Esophagus muscularis mucosa (tissue), 4 donors: ENCODE measurements at regions not wholly inside any gene's neighbourhood (a gene's known extent, or its start where the extent isn't known, plus 50 kb on each side); places are given as distances from the start of the nearest gene placed in this dataset.

Source experiments
- CTCF ChIP-seq, 3 experiments: fragments of 200-600 bp in 2 of 3; fragments of 450-650 bp in 1 of 3; sonication (generic) in 2 of 3; IDR thresholded peaks; one replicate each; pipeline ENCODE4 v1.5.1; 2017 to 2019; ENCODE audit warnings: antibody characterized with exemption in 3 of 3, mild to moderate bottlenecking in 2 of 3, moderate library complexity in 1 of 3
- EP300 ChIP-seq: sonication (generic); formaldehyde crosslinking; IDR thresholded peaks from one replicate; pipeline ENCODE4 v1.6.1; 2017; ENCODE audit warnings: antibody characterized with exemption
- POLR2A ChIP-seq: fragments of 450-650 bp; IDR thresholded peaks from one replicate; pipeline ENCODE4 v1.6.1; 2017; ENCODE audit warnings: antibody characterized with exemption, moderate library complexity, mild to moderate bottlenecking, low read depth

- TF ChIP-seq CTCF (IDR thresholded peaks at IDR 0.05), result no peak
- no peak for TF ChIP-seq POLR2A
- TF ChIP-seq EP300, result no peak
Observed at GRCh38 chr10:10165415-10165814, 852.3 kb upstream of the CELF2 start.
